ENCODE measurements at regions not wholly inside any gene's neighbourhood (a gene's known extent, or its start where the extent isn't known, plus 50 kb on each side); places are given as distances from the start of the nearest gene placed in this dataset.

DNA sequence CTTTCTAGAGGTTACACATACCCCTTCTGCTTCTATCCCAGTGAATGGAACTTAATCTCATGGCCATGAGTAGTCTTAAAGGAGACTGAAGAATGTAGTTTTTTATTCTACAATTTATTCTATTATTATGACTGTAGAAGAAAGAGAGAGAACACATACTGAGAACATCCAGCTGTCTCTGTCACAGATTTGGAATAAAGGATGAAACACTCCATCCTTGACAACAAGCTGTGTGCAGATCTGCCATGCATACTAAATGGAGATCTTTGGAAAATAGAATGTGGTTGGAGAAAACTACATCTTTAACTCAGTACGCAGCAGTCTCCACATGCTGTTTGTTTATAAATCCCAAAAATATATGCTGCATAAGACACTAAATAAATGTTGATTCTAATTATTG is 54.1 kb upstream of the NUDT7 start:
- 84 to 95% methylated on average over 1 of the region's 1 CpG for WGBS, 2 donors

DNA sequence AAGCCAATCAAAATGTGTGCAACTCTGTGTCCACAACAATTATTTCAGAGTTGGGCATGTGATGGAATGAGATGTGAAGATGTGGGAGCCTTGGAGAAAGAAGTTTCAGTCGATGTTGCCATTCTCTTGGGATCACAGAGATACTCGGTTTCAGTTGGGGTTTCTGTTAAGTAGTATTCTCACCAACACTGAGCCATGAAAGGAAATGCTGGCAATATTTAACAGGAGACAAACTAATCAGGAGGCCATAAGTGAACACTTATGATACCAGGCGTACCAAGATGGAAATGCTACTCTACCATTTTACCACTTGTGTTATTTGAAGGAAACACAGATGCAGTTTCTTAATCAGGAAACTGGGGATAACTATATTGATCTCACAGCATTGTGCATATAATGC is 53.3 kb upstream of the NUDT7 start:
- no peak for ATAC-seq (ENCODE audit: low FRiP score in 2 of 2)
- H3K27me3 ChIP-seq = no peaks in the 10 kb centered on the region
- 69 to 70% methylated on average over 3 of the region's 3 CpGs for WGBS, 2 donors
- DNase-seq = no peak
- no peak overlapping the region for H3K27ac ChIP-seq
- no peak overlapping the region for H3K4me3 ChIP-seq
- TF ChIP-seq POLR2AphosphoS5 (IDR thresholded peaks at IDR 0.05) (no peak), POLR2A (IDR thresholded peaks at IDR 0.05) (no peak), EP300 (IDR thresholded peaks at IDR 0.05) (no peak)
- TF ChIP-seq, protein P1, sequence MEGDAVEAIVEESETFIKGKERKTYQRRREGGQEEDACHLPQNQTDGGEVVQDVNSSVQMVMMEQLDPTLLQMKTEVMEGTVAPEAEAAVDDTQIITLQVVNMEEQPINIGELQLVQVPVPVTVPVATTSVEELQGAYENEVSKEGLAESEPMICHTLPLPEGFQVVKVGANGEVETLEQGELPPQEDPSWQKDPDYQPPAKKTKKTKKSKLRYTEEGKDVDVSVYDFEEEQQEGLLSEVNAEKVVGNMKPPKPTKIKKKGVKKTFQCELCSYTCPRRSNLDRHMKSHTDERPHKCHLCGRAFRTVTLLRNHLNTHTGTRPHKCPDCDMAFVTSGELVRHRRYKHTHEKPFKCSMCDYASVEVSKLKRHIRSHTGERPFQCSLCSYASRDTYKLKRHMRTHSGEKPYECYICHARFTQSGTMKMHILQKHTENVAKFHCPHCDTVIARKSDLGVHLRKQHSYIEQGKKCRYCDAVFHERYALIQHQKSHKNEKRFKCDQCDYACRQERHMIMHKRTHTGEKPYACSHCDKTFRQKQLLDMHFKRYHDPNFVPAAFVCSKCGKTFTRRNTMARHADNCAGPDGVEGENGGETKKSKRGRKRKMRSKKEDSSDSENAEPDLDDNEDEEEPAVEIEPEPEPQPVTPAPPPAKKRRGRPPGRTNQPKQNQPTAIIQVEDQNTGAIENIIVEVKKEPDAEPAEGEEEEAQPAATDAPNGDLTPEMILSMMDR (IDR thresholded peaks at IDR 0.05) = no peak
- no peaks in the 10 kb centered on the region for H3K4me1 ChIP-seq
- no peaks in the 10 kb centered on the region for H3K36me3 ChIP-seq
- H3K9me3 ChIP-seq = no peaks in the 10 kb centered on the region

More for the DNA sequence above, 54.1 kb upstream of the NUDT7 start:
- Histone ChIP-seq H3K36me3 (no peaks in the 10 kb centered on the region), H3K27ac (no peak overlapping the region), H3K4me3 (no peak overlapping the region), H3K9me3 (no peaks in the 10 kb centered on the region), H3K27me3 (no peaks in the 10 kb centered on the region), H3K4me1 (no peaks in the 10 kb centered on the region)
- no peak for ATAC-seq (ENCODE audit: low FRiP score in 2 of 2)
- TF ChIP-seq EP300 (IDR thresholded peaks at IDR 0.05) (no peak), POLR2AphosphoS5 (IDR thresholded peaks at IDR 0.05) (no peak), POLR2A (IDR thresholded peaks at IDR 0.05) (no peak)
- TF ChIP-seq, protein P1 (IDR thresholded peaks at IDR 0.05) = no peak
- DNase-seq = no peak

Measured in upper lobe of left lung (tissue), 6 donors.